ENCODE measurements at regions not wholly inside any gene's neighbourhood (a gene's known extent, or its start where the extent isn't known, plus 50 kb on each side); places are given as distances from the start of the nearest gene placed in this dataset.

- H3K27me3 ChIP-seq, result no peaks in the 10 kb centered on the region
Measured at GRCh38 chr2:239517686-239518085, 116.9 kb upstream of the HDAC4 start.

GRCh38 chr2:239516954-239517305, 116.1 kb upstream of the HDAC4 start:
- H3K4me1 Mint-ChIP-seq, result no peaks in the 10 kb centered on the region
- Histone ChIP-seq H3K27me3 (no peaks in the 10 kb centered on the region), H3K4me1 (no peaks in the 10 kb centered on the region), H3K79me2 (ENCODE audit: low read depth) (no peaks in the 10 kb centered on the region), H4K20me1 (ENCODE audit: low read depth) (no peaks in the 10 kb centered on the region), H2AFZ (replicated peaks) (no peak overlapping the region), H3K36me3 (no peaks in the 10 kb centered on the region), H3F3A (ENCODE audit: low read depth) (no peaks in the 10 kb centered on the region), H3K27ac (no peak overlapping the region), H3K4me2 (no peak overlapping the region), H3K9me3 (ENCODE audit: low read depth) (no peaks in the 10 kb centered on the region), H3K4me3 (no peak overlapping the region), H3K9ac (no peak overlapping the region)
- peaks cover 2% of the 10 kb centered on the region for H3K36me3 Mint-ChIP-seq
- H3K4me3 Mint-ChIP-seq, result no peak overlapping the region
- H3K27ac Mint-ChIP-seq, result no peak overlapping the region
- H3K9me3 Mint-ChIP-seq, result peaks cover 8% of the 10 kb centered on the region
- DNase-seq (ENCODE audit: low spot score), result no peak
- H3K27me3 Mint-ChIP-seq (ENCODE audit: insufficient read depth, low read depth), result peaks cover 6% of the 10 kb centered on the region
- TF ChIP-seq EZH2phosphoT487 (IDR thresholded peaks at IDR 0.05), result no peak
- no peak for TF ChIP-seq CTCF (IDR thresholded peaks at IDR 0.05)
- no peak for TF ChIP-seq EZH2 (IDR thresholded peaks at IDR 0.05)

More at GRCh38 chr2:239517686-239518085, 116.9 kb upstream of the HDAC4 start:
- H3K36me3 ChIP-seq, result no peaks in the 10 kb centered on the region
- H3K4me2 ChIP-seq, result no peak overlapping the region
- no peak overlapping the region for H3K27ac ChIP-seq
- Mint-ChIP-seq H3K4me3 (no peak overlapping the region), H3K4me1 (no peaks in the 10 kb centered on the region), H3K9me3 (peaks cover 3% of the 10 kb centered on the region), H3K27ac (no peak overlapping the region), H3K27me3 (ENCODE audit: insufficient read depth, low read depth) (peaks cover 8% of the 10 kb centered on the region), H3K36me3 (peaks cover 2% of the 10 kb centered on the region)
- H4K20me1 ChIP-seq (ENCODE audit: low read depth), result no peaks in the 10 kb centered on the region
- no peak overlapping the region for H2AFZ ChIP-seq (replicated peaks)
- H3K4me1 ChIP-seq, result no peaks in the 10 kb centered on the region
- no peaks in the 10 kb centered on the region for H3F3A ChIP-seq (ENCODE audit: low read depth)
- TF ChIP-seq EZH2phosphoT487 (IDR thresholded peaks at IDR 0.05) (no peak), CTCF (IDR thresholded peaks at IDR 0.05) (no peak), EZH2 (IDR thresholded peaks at IDR 0.05) (no peak)
- DNase-seq (ENCODE audit: low spot score), result no peak
- no peak overlapping the region for H3K9ac ChIP-seq
- H3K79me2 ChIP-seq (ENCODE audit: low read depth), result no peaks in the 10 kb centered on the region
- no peak overlapping the region for H3K4me3 ChIP-seq
- H3K9me3 ChIP-seq (ENCODE audit: low read depth), result no peaks in the 10 kb centered on the region

GRCh38 chr2:239516286-239516953, 115.6 kb upstream of the HDAC4 start:
- Mint-ChIP-seq H3K9me3 (peaks cover 11% of the 10 kb centered on the region), H3K4me3 (no peak overlapping the region), H3K36me3 (peaks cover 2% of the 10 kb centered on the region), H3K27ac (no peak overlapping the region), H3K27me3 (ENCODE audit: insufficient read depth, low read depth) (peaks cover 6% of the 10 kb centered on the region), H3K4me1 (no peaks in the 10 kb centered on the region)
- Histone ChIP-seq H3K27ac (no peak overlapping the region), H3K4me1 (no peaks in the 10 kb centered on the region), H3F3A (ENCODE audit: low read depth) (no peaks in the 10 kb centered on the region), H3K9me3 (ENCODE audit: low read depth) (no peaks in the 10 kb centered on the region), H3K4me2 (no peak overlapping the region), H3K36me3 (no peaks in the 10 kb centered on the region), H4K20me1 (ENCODE audit: low read depth) (no peaks in the 10 kb centered on the region), H3K27me3 (no peaks in the 10 kb centered on the region), H2AFZ (replicated peaks) (no peak overlapping the region), H3K9ac (no peak overlapping the region), H3K79me2 (ENCODE audit: low read depth) (no peaks in the 10 kb centered on the region), H3K4me3 (no peak overlapping the region)
- TF ChIP-seq CTCF (IDR thresholded peaks at IDR 0.05) (no peak), EZH2phosphoT487 (IDR thresholded peaks at IDR 0.05) (no peak), EZH2 (IDR thresholded peaks at IDR 0.05) (no peak)
- no peak for DNase-seq (ENCODE audit: low spot score)

Measured in neural progenitor cell (in vitro differentiated cells).